DMS79 treated with DMSO at 0.1 percent for 48 hours (cell line): ENCODE measurements at regions not wholly inside any gene's neighbourhood (a gene's known extent, or its start where the extent isn't known, plus 50 kb on each side); places are given as distances from the start of the nearest gene placed in this dataset.
A peak's percentile ranks its signal among the peaks of the same experiment; 100 is the strongest.

Source experiments
- DNase-seq: peaks from one replicate; lab custom pipeline; 2025; lab: John Stamatoyannopoulos, UW

DNA sequence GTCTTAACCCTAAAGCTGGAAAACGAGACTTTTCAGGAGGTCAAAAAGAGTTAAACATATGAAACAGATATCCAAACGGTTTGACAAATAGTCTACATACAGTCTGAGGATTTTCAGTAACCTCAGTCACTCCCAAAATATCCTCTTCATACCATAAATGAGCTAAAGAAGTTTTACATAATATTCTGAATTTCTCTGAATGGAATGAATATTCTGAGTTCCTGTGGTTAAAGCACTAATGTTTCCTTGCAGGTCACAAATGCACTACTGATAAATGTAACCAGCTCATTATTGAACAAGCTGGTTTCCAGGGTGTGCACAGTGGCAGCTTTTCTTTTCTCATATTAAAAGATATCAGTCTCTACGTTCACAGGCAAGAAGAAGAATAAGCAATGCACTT is 137.4 kb upstream of the POU1F1 start:
- DNase-seq = no peak

DNA sequence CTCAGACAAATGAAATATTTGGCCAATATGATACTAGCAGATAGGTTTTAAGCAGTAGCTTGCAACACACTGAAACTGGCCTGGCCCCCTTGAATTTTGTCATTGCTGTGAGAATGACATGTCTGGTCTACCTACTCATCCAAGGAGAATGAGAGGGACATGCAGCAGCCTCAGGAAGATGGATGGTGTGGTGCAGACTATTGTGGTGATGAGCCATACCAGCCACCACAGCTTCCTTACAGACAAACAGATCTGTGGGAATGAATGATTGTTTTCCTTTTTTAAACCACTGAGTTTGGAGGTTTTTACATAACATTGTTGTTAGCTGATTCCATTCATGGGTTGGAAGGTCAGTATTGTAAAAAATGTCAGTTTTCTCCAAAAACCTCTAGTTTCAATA is 133.7 kb upstream of the POU1F1 start:
- no peak for DNase-seq

DNA sequence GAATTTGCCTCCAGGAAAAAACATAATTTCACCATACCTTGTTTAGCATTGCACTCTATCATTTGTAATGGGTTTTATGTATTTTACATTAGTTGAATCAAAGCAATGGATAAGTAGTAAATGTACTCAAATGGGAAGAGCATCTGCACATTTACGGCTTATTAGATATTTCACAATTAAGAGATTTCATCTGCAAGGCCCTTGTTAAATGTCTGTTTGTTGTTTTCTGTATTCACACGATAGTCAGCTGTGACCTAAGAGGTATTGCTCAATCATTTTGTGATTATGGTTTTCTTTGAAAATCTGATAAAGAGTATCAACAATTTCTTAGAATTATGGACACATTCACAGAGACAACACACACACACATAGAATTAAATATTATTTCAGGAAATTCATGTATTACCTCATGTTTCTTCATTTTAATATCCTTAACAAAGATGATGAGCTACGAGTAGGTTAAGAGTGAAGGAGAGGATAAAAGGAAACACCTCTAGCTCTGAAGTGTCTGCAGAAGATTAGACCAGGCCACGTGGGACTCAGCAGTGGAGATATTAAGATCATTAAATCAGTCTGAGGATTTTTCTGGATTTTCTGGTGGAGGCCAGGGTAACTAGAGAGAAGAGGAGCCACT is 121.9 kb upstream of the POU1F1 start:
- DNase-seq = no peak

DNA sequence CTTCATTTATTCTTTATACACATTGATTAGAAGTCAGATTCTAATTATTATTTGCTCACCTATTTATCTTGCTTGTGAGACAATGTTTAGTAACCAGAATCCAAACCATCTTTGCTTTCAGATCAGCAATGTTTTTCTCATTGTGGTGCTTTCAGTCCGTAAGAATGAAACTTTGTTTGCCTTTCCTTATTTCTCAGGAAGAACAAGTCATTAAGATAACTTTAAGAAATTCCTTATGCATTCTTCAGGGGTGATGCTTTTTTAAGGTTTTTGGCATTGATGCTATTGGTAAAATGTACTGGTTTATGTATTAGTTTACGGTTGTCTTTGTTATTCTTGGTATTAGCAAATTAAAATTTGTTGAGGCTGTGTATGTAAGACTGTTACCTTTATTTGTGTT is 120.8 kb upstream of the POU1F1 start:
- DNase-seq = no peak

DNA sequence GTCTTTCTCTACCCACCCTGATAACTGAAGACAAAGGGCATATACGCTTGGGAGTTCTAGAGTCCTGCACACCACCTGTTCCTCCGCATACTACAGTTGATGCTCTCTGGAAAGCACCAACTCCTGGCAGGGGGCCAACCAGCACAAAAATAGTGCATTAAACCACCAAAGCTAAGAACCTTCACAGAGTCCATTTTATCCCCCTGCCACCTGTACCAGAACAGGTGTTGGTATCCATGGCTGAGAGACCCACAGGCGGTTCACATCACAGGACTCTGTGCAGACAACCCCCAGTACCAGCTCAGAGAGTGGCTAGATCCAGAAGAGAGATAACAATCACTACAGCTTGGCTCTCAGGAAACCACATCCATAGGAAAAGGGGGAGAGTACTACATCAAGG is 114.4 kb upstream of the POU1F1 start:
- no peak for DNase-seq

DNA sequence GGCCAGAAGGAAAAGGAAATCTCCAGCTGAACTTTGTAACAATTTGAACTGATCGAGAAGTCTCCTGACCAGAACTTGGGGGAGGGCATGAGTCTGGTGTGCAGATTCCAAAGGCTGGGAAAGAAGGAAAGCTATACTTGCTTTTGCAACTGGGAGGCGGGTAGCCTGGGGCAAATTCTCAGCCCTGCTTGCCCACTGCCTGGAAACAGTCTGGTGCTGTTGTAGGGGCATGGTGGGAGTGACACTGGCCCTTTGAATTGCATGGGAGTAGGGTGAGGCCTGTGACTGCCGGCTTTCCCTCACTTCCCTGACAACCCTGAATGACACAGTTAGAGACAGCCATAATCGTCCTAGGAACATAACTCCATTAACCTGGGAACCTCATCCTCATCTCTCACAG is 114.0 kb upstream of the POU1F1 start:
- DNase-seq = no peak

DNA sequence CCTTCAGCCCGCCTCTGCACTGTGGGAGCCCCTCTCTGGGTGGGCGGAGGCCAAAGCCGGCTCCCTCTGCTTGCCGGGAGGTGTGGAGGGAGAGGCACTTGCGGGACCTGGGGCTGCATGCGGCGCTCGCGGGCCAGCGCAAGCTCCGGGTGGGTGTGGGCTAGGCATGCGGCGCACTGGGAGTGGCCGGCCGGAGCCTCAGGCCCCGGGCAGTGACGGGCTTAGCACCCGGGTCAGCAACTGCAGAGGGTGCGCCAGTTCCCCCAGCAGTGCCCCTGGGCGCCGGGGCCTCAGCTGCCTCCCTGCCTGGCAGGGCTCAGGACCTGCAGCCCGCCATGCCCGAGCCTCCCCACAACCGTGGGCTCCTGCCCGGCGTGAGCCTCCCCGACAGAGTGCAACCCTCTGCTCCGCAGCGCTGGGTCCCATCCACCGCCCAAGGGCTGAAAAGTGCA is 98.9 kb upstream of the POU1F1 start:
- no peak for DNase-seq

DNA sequence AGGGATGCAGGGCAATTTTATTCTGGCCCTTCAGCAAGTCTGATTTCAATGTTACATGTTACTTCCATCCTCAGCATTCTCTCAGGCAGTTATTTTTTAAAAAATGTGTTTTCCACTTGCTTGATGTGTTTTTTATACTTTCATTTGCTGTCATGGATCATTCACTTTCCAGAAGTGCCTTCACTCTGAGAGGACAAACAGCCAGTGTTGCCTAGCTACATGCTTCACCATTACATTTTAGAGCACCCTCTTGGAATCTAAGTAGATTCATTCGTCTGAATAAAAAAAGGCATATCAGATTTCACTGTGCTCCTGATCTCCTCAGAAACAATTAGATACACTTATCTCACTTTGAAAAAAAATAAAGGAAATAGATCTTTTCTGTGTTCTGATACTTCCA is 93.6 kb upstream of the POU1F1 start:
- DNase-seq = peak; percentile 81

DNA sequence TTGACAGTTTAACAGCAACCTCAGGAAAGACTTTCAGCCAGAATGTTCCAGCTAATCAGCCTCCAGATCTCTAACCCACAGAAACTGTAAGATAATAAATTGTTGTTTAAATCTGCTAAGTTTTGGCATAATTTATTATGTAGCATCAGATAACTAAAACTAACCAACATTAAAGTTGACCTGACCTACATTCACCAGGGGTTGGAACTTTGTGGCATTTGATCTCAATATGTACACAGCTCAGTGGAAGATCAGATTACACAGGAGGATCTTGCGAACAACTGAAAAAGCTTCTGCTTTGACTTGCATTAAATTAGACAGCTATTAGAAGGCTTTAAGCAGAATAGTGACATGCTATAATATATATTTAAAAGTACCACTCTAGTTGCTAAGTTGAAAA is 91.4 kb upstream of the POU1F1 start:
- DNase-seq = no peak

DNA sequence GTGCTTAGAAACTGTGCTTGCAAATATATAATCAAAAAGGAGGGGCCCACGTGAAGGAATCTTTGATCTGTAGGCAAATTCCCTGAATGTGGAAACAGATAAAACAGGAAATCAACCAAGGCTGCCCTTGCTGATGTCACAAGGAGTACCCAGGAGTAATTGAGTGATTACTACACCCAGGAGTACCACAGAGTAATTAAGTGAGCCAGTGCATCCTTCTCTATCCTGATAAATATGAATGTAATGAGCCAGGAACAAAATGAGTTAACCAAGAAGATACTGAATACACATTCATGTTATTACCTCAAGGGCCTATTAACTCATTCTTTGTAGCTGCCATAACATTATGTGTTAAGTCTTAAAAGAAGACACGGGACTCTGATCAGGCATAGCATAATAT is 87.3 kb upstream of the POU1F1 start:
- no peak for DNase-seq

DNA sequence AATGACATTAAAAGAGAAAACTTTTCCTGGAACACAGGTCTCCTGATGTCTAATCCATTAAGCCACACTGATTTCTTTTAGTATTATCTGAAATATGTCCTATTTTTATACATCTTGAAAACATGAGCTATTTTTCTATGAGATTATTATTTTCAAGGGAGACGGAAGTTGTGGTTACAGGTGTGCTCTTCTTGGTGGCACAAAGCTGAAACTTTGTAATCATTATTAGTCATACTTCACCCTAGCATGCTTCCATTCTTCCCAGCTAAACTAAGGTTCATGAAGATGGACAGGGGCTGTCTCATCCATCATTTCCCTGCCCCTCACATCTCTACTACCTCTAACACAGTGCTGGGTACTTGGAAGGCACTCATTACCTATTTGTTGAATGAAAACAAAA is 85.6 kb upstream of the POU1F1 start:
- no peak for DNase-seq

DNA sequence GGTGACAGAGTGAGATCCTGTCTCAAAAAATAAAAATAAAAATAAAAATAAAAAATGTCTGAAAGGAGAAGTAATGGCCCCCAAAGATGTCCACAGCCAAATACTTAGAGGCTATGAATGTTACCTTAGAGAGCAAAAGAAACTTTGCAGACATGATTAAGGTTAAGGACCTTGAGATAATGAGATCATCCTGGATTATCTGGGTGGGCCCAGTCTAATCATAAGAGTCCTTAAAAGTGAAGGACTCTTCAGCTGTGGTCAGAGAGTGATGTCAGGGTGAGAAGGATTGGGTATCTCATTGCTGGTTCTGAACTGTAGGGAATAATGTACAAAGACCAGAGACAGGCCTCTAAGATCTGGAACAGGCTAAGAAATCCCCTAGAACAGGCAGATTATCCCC is 84.9 kb upstream of the POU1F1 start:
- DNase-seq = peak; percentile 9

DNA sequence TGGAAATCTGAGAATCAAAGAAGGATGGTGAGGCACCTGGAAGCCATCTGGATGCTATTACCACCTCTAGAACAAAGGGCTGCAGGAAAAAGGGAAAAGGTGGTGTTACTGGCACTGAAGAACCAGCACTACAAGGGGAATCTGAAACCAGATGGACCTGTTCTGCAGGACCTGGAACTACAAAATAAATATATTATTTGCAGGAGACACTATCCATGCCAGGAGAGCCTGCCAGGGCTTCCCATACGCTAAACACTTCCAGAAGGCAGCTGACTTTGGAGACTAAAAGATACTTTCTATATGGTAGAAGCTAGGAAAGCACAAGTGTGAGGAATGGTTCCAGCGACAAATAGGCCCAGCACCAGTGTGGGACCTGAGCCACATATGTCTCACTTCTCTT is 83.4 kb upstream of the POU1F1 start:
- DNase-seq = no peak

DNA sequence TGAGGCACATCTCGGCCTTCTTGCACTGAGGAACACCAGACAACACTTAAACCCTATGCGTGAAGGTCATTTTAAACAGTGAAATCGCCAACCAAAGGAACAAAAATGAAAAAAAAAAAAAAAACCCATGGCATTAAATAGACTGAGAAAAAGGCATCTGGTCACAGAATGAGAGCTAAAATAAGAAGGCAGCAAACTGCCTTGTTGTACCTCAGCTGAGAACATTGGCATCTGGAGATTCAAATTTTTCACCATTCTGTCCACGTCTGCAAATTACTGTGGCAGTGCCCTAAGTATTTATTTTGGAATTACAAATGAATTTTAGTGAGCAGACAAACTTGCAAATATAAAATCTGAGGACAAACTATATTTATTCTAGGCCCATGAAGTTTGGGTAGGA is 82.6 kb upstream of the POU1F1 start:
- no peak for DNase-seq

DNA sequence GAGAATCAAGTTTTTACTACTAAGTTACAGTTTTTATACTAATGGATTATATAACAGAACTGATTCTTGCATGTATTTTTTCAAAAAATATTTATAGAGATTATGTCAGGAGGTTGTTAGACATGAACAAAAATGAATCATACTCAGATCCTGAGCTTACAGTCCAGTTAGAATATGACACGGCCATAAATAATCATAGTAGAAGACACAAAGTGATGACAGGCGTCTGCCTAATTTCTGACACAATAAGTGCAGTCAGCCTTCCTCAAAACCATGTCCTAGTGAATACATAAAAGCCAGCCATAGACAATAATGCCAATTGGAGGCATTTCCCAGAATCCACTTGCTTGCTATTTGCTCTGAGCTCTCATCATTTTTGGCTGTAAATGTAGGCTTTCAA is 81.7 kb upstream of the POU1F1 start:
- DNase-seq = no peak

DNA sequence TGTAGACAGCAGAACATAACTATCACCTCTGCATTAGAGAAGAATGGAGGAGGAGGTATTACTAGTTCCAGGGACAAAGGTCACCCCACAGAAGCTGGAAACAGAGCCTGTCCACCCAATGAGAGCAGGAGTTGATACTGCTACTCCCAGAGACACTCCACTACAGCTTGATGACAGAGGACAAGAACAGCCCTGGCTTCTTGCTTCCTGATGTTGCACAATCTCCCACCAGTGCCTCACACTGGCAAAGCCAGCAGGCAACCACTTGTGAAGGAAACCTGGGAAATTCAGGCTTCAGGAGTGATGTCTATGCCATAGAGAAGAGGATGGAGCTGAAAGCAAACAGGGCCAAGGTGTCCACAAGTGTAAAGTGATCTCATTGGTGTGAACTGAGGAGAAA is 78.0 kb upstream of the POU1F1 start:
- DNase-seq = no peak

DNA sequence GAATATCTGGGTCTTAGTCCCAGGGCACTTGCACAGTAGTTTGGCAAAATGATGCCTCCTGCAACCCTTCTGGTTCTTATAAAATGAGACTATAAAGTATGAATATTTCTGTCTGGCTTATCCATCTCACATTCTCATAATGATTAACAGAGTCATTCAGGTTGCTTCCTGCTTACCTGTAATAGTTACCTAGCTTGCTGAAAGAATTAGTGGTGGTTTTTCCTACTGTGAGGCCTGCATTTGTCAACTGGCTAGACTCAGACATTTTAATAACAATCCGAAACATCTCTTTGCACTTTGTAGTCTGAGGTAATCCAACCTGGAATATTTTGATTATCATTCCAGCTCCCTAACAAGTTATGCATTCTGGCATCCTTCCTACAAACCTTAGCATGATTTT is 75.6 kb upstream of the POU1F1 start:
- DNase-seq = no peak

DNA sequence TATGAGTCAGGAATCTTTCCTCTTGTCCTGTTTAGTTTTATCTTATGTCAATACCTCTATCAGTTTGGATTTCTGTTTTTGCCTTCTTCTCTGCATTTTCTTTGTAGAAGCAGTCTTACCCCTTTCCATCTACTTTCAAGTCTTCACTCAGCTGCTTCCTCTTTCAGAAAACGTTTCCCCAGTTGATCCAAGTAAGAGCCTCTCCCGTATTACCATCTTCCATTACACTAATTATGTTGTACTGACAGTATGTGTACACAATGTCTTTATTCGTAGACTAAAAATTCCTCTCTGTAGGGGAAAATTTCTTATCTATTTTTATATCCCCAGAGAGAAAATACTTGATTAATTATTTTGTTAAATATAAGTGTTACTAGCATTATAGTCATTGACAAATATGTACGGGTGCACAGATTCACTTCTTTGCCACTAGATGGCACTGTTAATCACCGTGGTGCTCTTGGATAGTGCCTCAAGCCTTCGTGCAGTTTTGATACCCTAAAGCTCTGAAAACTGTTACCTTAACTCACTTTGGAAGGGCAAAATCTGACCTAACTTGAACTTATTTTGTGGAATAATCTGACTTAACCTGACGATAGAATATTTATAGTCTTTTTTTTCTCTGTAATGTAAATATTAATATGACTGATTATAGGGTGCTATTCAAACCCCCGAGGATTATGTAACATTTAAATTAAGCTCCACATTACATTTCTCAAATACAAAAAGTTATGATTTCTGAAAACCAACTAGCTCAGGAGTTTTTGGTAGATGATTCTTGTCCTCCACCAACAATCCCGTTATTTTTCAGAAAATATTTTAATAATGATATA is 74.2 kb upstream of the POU1F1 start:
- DNase-seq = peak; percentile 28

DNA sequence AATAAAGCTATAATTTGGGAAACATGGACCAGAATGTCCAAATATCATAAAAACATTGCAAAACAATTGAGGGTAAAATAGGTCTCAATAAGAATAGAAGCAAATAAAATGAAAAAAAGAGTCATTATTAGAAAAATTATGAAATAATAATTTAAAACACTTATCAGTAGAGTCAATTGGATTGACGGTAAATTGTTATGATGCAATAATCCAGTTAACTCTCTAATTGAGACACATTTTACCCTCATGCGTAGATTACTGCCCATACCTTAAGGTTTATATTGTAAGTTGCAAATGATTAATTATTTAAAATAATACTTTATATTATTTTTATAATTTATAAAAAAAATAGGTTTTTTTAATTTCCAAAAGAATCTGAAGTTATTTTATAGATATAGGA is 73.4 kb upstream of the POU1F1 start:
- no peak for DNase-seq

DNA sequence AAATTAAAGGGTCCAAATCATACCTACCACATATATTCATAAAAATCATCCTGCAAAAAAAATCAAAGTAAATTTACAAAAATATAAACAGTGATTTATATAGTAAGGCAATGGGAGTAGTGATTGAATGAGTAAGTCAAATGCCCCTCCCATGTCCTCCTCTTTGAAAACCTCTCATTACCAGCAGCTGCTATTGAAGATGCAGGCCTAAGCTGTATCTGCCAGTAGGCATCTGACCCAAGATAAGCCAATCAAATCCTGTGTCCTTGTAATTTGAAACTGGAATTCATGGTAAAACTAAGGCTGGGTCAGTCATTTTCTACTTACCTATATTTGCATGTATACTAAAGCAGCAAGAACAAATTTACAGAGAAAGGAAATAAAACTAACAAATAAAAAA is 60.4 kb upstream of the POU1F1 start:
- DNase-seq = no peak

DNA sequence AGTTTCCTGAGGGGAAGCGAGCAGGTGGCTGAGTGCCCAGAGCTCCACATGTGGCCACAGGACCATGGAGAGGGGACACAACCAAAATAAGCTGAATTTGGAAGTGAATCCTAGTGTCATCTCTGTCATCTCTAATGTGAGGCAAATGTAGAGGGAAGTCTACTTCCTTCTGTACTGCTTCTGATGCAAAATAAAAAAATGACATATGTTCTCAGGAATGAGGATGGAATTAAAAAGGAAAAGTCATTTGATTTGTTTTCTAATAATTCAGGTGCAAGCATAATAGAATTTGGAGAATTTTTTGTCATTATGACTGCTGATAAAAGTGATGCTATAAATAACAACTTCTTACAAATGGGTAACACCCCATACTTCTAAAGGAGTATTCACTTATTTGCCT is 59.5 kb upstream of the POU1F1 start:
- no peak for DNase-seq

DNA sequence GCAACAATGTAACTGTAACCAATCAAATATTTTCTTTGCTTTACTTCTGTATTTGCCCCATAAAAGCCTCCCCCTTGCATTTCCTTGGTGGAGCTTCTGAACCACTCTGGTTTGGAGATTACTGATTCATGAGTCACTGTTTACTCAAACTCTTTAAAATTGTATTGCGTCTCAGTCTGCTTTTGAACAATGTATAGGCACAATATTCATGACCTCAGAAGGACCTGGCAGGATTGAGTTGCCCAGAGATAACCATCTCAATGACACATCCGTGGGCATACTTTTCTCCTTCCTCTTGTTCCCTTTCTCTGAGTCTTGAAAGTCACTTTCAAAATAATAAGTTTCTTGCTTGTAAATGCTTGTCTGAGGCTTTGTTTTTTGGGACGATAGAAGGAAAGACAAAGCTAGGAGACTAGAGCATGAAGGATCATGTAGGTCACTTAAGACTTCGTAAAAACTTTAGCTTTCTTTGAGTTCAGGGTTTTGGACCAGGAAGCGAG is 57.1 kb upstream of the POU1F1 start:
- DNase-seq = no peak

DNA sequence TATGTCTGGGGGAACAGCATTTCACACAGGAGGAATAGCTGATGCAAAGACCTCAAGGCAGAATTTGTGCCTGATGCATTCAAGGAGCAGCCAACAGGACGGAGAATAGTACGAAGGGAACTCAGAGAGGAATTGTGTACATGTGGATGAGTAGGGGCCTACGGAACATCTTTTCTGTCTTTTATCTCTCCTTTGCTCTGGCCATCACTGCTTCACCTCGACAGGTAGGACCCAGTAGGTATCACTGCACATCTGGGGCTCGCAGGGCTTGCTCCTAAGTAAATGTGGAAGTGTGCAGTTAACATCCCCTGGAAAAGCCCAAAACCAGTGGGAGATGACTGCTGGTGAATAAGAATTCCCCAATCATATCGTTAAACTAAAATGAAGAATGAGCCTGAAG is 56.4 kb upstream of the POU1F1 start:
- no peak for DNase-seq

DNA sequence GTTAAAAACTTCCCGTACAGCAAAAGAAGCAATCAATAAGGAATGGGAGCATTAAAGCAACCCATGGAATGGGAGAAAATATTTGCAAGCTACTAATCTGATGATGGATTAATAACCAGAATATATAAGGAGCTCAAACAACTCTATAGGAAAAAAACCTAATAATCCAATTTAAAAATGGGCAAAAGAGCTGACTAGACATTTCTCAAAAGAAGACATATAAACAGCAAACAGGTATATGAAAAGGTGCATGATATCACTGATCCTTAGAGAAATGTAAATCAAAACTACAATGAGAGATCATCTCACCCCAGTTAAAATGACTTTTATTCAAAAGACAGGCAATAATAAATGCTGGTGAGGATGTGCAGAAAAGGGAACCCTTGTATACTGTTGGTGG is 52.7 kb upstream of the POU1F1 start:
- no peak for DNase-seq
